Caco-2 (cell line): ENCODE measurements at regions not wholly inside any gene's neighbourhood (a gene's known extent, or its start where the extent isn't known, plus 50 kb on each side); places are given as distances from the start of the nearest gene placed in this dataset.
"Not testable (repeated sequence)": the region's sequence is repeated elsewhere in the genome, so short reads cannot be mapped to it uniquely, and the experiment has no call there.

Experiments used
- BruUV-seq: library from RNA; stranded (reverse); fragments of 400-500 nt; replicated peaks from 2 replicates; lab custom pipeline; 2021; lab: Mats Ljungman, UMichigan
- CTCF ChIA-PET: fragments of 300-600 bp; sonication (Branson Sonifier 250); formaldehyde crosslinking; loops from one replicate; lab custom pipeline; 2022; ENCODE audit warnings: antibody characterized with exemption; lab: Charles Lee
- POLR2A ChIA-PET: fragments of 300-600 bp; sonication (Branson Sonifier 250); formaldehyde crosslinking; loops from one replicate; lab custom pipeline; 2022; ENCODE audit warnings: antibody characterized with exemption; lab: Charles Lee
- DNase-seq, 2 experiments: peaks; one replicate each; pipeline versions ENCODE4 v3.0.0 to v3.0.0-alpha.2; 2020 to 2022
- H3K27me3 ChIP-seq: replicated peaks from 2 replicates; pipeline ENCODE4 v1.6.0; 2011; ENCODE audit warnings: low read length; ENCODE audit not compliant: control insufficient read depth, insufficient read depth
- H3K36me3 ChIP-seq: 2 replicates; pipeline ENCODE4 v1.5.1; 2011; ENCODE audit warnings: low read length; ENCODE audit not compliant: control insufficient read depth, insufficient read depth
- H3K4me1 ChIP-seq: fragments of 250-450 bp; sonication (Bioruptor Pico); 2 replicates; pipeline ENCODE4 v1.5.1; 2020; ENCODE audit warnings: mild to moderate bottlenecking
- H3K4me3 ChIP-seq: 2 replicates; pipeline ENCODE4 v1.5.1; 2011; ENCODE audit warnings: low read depth, mild to moderate bottlenecking, control low read depth, low read length
- H3K9me3 ChIP-seq: fragments of 250-450 bp; sonication (Bioruptor Pico); 2 replicates; pipeline ENCODE4 v1.5.1; 2020; ENCODE audit warnings: mild to moderate bottlenecking, moderate library complexity
- H3K27ac Mint-ChIP-seq: one replicate; pipeline ENCODE4 v1.8.0; 2022; ENCODE audit warnings: mixed read lengths; ENCODE audit not compliant: unreplicated experiment
- H3K27me3 Mint-ChIP-seq: one replicate; pipeline ENCODE4 v1.8.0; 2022; ENCODE audit warnings: mixed read lengths; ENCODE audit not compliant: insufficient read depth, unreplicated experiment
- H3K36me3 Mint-ChIP-seq: one replicate; pipeline ENCODE4 v1.8.0; 2022; ENCODE audit warnings: mild to moderate bottlenecking, mixed read lengths; ENCODE audit not compliant: insufficient read depth, unreplicated experiment
- H3K4me1 Mint-ChIP-seq: one replicate; pipeline ENCODE4 v1.8.0; 2022; ENCODE audit warnings: low read depth, mixed read lengths; ENCODE audit not compliant: unreplicated experiment
- H3K4me3 Mint-ChIP-seq: one replicate; pipeline ENCODE4 v1.8.0; 2022; ENCODE audit warnings: mild to moderate bottlenecking, moderate library complexity, mixed read lengths; ENCODE audit not compliant: unreplicated experiment
- H3K9me3 Mint-ChIP-seq: one replicate; pipeline ENCODE4 v1.8.0; 2022; ENCODE audit warnings: mixed read lengths; ENCODE audit not compliant: unreplicated experiment
- intact Hi-C: fragments of 100-400 bp; cut with micrococcal nuclease; formaldehyde crosslinking; loops from one replicate; pipeline ENCODE4 v1.10.0; 2022; ENCODE audit not compliant: unreplicated experiment
- TF ChIP-seq, protein P1 (sequence below), 2 experiments: fragments of 200-600 bp in 1 of 2; IDR thresholded peaks; 1 replicate in 1 of 2; 2 replicates in 1 of 2; pipeline versions ENCODE4 v1.5.1 to v1.8.0; 2011 to 2022; ENCODE audit warnings: antibody characterized with exemption in 1 of 2, control low read depth in 1 of 2, inconsistent platforms in 1 of 2, low read depth in 1 of 2, low read length in 1 of 2, mild to moderate bottlenecking in 1 of 2, moderate library complexity in 1 of 2; ENCODE audit not compliant: insufficient read depth in 1 of 2, severe bottlenecking in 1 of 2, unreplicated experiment in 1 of 2

DNA sequence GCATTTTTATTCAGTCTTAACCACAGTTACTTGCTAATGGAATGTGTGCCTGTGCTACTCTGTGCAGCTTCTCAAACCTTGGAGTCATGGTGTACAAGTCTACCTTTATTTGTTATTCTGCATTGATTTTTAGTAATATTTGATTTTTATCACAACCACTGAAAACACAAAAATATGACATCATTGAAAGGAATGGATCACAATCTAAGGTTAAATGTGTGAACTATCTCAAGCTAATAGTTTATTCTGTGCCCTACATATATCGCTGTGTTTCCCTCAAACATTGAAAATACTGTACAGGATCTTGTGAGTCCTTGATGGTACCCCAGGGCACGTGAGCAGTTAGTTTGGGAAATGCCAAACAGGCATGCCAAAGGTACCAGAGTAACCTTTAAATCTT is 573.4 kb downstream of the FRK start:
- no peak for DNase-seq
- Mint-ChIP-seq H3K9me3 (no peaks in the 10 kb centered on the region), H3K36me3 (no peaks in the 10 kb centered on the region), H3K27ac (no peak overlapping the region), H3K27me3 (peaks cover 7% of the 10 kb centered on the region), H3K4me1 (no peaks in the 10 kb centered on the region), H3K4me3 (no peak overlapping the region)
- TF ChIP-seq, protein P1, sequence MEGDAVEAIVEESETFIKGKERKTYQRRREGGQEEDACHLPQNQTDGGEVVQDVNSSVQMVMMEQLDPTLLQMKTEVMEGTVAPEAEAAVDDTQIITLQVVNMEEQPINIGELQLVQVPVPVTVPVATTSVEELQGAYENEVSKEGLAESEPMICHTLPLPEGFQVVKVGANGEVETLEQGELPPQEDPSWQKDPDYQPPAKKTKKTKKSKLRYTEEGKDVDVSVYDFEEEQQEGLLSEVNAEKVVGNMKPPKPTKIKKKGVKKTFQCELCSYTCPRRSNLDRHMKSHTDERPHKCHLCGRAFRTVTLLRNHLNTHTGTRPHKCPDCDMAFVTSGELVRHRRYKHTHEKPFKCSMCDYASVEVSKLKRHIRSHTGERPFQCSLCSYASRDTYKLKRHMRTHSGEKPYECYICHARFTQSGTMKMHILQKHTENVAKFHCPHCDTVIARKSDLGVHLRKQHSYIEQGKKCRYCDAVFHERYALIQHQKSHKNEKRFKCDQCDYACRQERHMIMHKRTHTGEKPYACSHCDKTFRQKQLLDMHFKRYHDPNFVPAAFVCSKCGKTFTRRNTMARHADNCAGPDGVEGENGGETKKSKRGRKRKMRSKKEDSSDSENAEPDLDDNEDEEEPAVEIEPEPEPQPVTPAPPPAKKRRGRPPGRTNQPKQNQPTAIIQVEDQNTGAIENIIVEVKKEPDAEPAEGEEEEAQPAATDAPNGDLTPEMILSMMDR (IDR thresholded peaks at IDR 0.05; ENCODE audit: insufficient read depth in 1 of 2, low read depth in 1 of 2, low read length in 1 of 2, severe bottlenecking in 1 of 2, unreplicated experiment in 1 of 2): no peak
- BruUV-seq: no TSS peak
- Histone ChIP-seq H3K9me3 (no peaks in the 10 kb centered on the region), H3K4me3 (no peak overlapping the region), H3K4me1 (no peaks in the 10 kb centered on the region), H3K27me3 (no peaks in the 10 kb centered on the region), H3K36me3 (no peaks in the 10 kb centered on the region)
- POLR2A ChIA-PET: no interaction called here
- intact Hi-C loops: no loop called here
- CTCF ChIA-PET: no interaction called here

DNA sequence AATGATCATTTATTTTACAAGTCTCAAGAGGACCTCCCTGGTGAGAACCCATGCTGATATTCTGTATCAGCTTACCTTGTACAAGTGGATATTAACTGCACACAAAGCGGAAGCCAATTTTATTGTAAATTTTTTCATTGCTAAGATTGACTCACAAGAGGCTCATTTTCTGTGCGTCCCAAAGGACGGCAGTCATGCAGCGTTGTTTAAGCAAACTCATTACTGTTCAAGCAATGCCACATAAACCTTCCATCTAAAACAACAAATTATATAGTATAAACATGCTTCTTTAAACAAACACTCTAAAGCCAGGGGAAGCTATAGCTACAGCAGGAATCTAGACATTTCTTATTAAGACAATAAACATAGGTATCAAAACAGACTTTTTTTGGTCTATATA is 575.3 kb downstream of the FRK start:
- Histone ChIP-seq H3K36me3 (no peaks in the 10 kb centered on the region), H3K4me1 (no peaks in the 10 kb centered on the region), H3K9me3 (no peaks in the 10 kb centered on the region), H3K27me3 (no peaks in the 10 kb centered on the region), H3K4me3 (no peak overlapping the region)
- intact Hi-C loops: no loop called here
- ChIA-PET POLR2A (no interaction called here), CTCF (interaction anchor here (0.6 kb wide), 1 partner anchor 157 kb away, joined by 3 read pairs; no protein-coding TSS in a partner anchor)
- no peaks in the 10 kb centered on the region for H3K9me3 Mint-ChIP-seq
- no peak for DNase-seq
- no peak overlapping the region for H3K27ac Mint-ChIP-seq
- TF ChIP-seq, protein P1 (IDR thresholded peaks at IDR 0.05; ENCODE audit: insufficient read depth in 1 of 2, low read depth in 1 of 2, low read length in 1 of 2, severe bottlenecking in 1 of 2, unreplicated experiment in 1 of 2): no peak
- H3K27me3 Mint-ChIP-seq: peaks cover 7% of the 10 kb centered on the region
- H3K4me3 Mint-ChIP-seq: no peak overlapping the region
- BruUV-seq: no TSS peak
- no peaks in the 10 kb centered on the region for H3K36me3 Mint-ChIP-seq
- H3K4me1 Mint-ChIP-seq: no peaks in the 10 kb centered on the region

DNA sequence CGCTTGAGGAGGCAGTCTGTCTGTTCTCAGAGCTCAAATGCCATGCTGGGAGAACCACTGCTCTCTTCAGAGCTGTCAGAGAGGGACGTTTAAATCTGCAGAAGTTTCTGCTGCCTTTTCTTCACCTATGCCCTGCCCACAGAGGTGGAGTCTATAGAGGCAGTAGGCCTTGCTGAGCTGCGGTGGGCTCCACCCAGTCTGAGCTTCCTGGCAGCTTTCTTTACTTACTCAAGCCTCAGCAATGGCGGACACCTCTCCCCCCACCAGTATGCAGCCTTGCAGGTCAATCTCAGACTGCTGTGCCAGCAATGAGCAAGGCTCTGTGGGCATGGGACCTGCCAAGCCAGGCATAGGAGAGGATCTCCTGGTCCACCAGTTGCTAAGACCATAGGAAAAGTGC is 580.1 kb downstream of the FRK start:
- H3K4me3 ChIP-seq, H3K27ac Mint-ChIP-seq, CTCF ChIA-PET, H3K4me1 Mint-ChIP-seq, BruUV-seq, H3K27me3 ChIP-seq, H3K4me3 Mint-ChIP-seq, H3K36me3 ChIP-seq, H3K9me3 ChIP-seq, H3K4me1 ChIP-seq, H3K36me3 Mint-ChIP-seq, DNase-seq, POLR2A ChIA-PET, H3K27me3 Mint-ChIP-seq, H3K9me3 Mint-ChIP-seq: not testable (repeated sequence)
- intact Hi-C loops: loop anchor here (5.0 kb wide), 1 partner anchor 593 kb away; no protein-coding TSS in a partner anchor
